ENCODE measurements at regions not wholly inside any gene's neighbourhood (a gene's known extent, or its start where the extent isn't known, plus 50 kb on each side); places are given as distances from the start of the nearest gene placed in this dataset.
"Not testable (repeated sequence)": the region's sequence is repeated elsewhere in the genome, so short reads cannot be mapped to it uniquely, and the experiment has no call there.

GRCh38 chr6:130720076-130720715 is 107.0 kb upstream of the SMLR1 start:
- Mint-ChIP-seq H3K27ac (no peak overlapping the region), H3K4me3 (ENCODE audit: low read depth) (no peak overlapping the region), H3K27me3 (no peaks in the 10 kb centered on the region), H3K9me3 (ENCODE audit: low read depth) (peaks cover 4% of the 10 kb centered on the region), H3K4me1 (ENCODE audit: low read depth) (no peaks in the 10 kb centered on the region), H3K36me3 (ENCODE audit: insufficient read depth) (no peaks in the 10 kb centered on the region)
- TF ChIP-seq, protein P1, sequence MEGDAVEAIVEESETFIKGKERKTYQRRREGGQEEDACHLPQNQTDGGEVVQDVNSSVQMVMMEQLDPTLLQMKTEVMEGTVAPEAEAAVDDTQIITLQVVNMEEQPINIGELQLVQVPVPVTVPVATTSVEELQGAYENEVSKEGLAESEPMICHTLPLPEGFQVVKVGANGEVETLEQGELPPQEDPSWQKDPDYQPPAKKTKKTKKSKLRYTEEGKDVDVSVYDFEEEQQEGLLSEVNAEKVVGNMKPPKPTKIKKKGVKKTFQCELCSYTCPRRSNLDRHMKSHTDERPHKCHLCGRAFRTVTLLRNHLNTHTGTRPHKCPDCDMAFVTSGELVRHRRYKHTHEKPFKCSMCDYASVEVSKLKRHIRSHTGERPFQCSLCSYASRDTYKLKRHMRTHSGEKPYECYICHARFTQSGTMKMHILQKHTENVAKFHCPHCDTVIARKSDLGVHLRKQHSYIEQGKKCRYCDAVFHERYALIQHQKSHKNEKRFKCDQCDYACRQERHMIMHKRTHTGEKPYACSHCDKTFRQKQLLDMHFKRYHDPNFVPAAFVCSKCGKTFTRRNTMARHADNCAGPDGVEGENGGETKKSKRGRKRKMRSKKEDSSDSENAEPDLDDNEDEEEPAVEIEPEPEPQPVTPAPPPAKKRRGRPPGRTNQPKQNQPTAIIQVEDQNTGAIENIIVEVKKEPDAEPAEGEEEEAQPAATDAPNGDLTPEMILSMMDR (IDR thresholded peaks at IDR 0.05; ENCODE audit: unreplicated experiment): no peak
- no peak for DNase-seq (ENCODE audit: low spot score, unreplicated experiment)

- no peak overlapping the region for H3K27ac Mint-ChIP-seq
- H3K4me3 Mint-ChIP-seq (ENCODE audit: low read depth): no peak overlapping the region
- H3K36me3 Mint-ChIP-seq (ENCODE audit: insufficient read depth): no peaks in the 10 kb centered on the region
- H3K27me3 Mint-ChIP-seq: no peaks in the 10 kb centered on the region
- DNase-seq (ENCODE audit: low spot score, unreplicated experiment): no peak
- peaks cover 15% of the 10 kb centered on the region for H3K9me3 Mint-ChIP-seq (ENCODE audit: low read depth)
- no peaks in the 10 kb centered on the region for H3K4me1 Mint-ChIP-seq (ENCODE audit: low read depth)
- TF ChIP-seq, protein P1 (IDR thresholded peaks at IDR 0.05; ENCODE audit: unreplicated experiment): no peak
Measured at GRCh38 chr6:130724089-130724488, 103.1 kb upstream of the SMLR1 start.

- Mint-ChIP-seq H3K27ac (no peak overlapping the region), H3K4me3 (ENCODE audit: low read depth) (no peak overlapping the region), H3K9me3 (ENCODE audit: low read depth) (peaks cover 15% of the 10 kb centered on the region), H3K27me3 (no peaks in the 10 kb centered on the region), H3K36me3 (ENCODE audit: insufficient read depth) (no peaks in the 10 kb centered on the region), H3K4me1 (ENCODE audit: low read depth) (no peaks in the 10 kb centered on the region)
- DNase-seq (ENCODE audit: low spot score, unreplicated experiment): no peak
- TF ChIP-seq, protein P1 (IDR thresholded peaks at IDR 0.05; ENCODE audit: unreplicated experiment): no peak
Measured at GRCh38 chr6:130725551-130725950, 101.7 kb upstream of the SMLR1 start.

DNA sequence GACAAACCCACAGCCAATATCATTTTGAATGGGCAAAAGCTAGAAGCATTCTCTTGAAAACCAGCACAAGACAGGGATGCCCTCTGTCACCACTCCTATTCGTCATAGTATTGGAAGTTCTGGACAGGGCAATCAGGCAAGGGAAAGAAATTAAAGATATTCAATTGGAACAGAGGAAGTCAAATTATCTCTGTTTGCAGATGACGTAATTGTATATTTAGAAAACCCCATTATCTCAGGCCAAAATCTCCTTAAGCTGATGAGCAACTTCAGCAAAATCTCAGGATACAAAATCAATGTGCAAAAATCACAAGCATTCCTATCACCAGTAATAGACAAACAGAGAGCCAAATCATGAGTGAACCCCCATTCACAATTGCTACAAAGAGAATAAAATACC is 99.1 kb upstream of the SMLR1 start:
- H3K36me3 Mint-ChIP-seq (ENCODE audit: insufficient read depth); H3K4me1 Mint-ChIP-seq (ENCODE audit: low read depth); DNase-seq (ENCODE audit: low spot score, unreplicated experiment); H3K4me3 Mint-ChIP-seq (ENCODE audit: low read depth); H3K27me3 Mint-ChIP-seq; H3K27ac Mint-ChIP-seq: not testable (repeated sequence)
- peaks cover 15% of the 10 kb centered on the region for H3K9me3 Mint-ChIP-seq (ENCODE audit: low read depth)

DNA sequence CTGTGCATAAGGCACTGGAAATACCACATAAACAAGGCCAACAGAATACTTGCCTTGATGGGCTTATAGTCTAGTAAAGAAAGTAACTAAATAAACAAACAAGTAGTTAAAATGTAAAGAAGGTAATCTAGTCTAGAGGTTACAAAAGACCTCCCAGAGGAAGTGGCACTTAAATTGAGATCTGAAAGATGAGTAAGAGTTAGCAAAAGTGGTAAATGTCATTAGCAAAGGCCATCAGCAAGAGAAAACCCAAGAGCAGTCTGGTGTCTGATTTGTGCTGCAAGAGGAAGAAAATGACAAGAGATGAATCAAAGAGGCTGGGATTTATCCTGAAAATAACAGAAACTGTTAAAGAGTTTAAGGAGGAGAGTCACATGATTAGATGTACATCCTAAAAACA is 96.6 kb upstream of the SMLR1 start:
- Mint-ChIP-seq H3K27me3 (no peaks in the 10 kb centered on the region), H3K9me3 (ENCODE audit: low read depth) (peaks cover 15% of the 10 kb centered on the region), H3K4me3 (ENCODE audit: low read depth) (no peak overlapping the region), H3K27ac (no peak overlapping the region), H3K4me1 (ENCODE audit: low read depth) (no peaks in the 10 kb centered on the region), H3K36me3 (ENCODE audit: insufficient read depth) (no peaks in the 10 kb centered on the region)
- TF ChIP-seq, protein P1 (IDR thresholded peaks at IDR 0.05; ENCODE audit: unreplicated experiment): no peak
- no peak for DNase-seq (ENCODE audit: low spot score, unreplicated experiment)

GRCh38 chr6:130734161-130734560 is 93.0 kb upstream of the SMLR1 start:
- Mint-ChIP-seq H3K4me3 (ENCODE audit: low read depth) (no peak overlapping the region), H3K4me1 (ENCODE audit: low read depth) (no peaks in the 10 kb centered on the region), H3K36me3 (ENCODE audit: insufficient read depth) (no peaks in the 10 kb centered on the region), H3K27ac (no peak overlapping the region), H3K27me3 (no peaks in the 10 kb centered on the region), H3K9me3 (ENCODE audit: low read depth) (no peaks in the 10 kb centered on the region)
- no peak for DNase-seq (ENCODE audit: low spot score, unreplicated experiment)
- TF ChIP-seq, protein P1 (IDR thresholded peaks at IDR 0.05; ENCODE audit: unreplicated experiment): no peak
